GM20431 (cell line): ENCODE measurements at regions not wholly inside any gene's neighbourhood (a gene's known extent, or its start where the extent isn't known, plus 50 kb on each side); places are given as distances from the start of the nearest gene placed in this dataset.
"Not testable (repeated sequence)": the region's sequence is repeated elsewhere in the genome, so short reads cannot be mapped to it uniquely, and the experiment has no call there.

ENCODE experiments used
- in situ Hi-C: fragments of 300-500 bp; cut with MseI, MboI; formaldehyde crosslinking; loops from one replicate; pipeline ENCODE4 v1.15.0; 2020; ENCODE audit warnings: low sequenced_read_pairs; ENCODE audit not compliant: unreplicated experiment

DNA sequence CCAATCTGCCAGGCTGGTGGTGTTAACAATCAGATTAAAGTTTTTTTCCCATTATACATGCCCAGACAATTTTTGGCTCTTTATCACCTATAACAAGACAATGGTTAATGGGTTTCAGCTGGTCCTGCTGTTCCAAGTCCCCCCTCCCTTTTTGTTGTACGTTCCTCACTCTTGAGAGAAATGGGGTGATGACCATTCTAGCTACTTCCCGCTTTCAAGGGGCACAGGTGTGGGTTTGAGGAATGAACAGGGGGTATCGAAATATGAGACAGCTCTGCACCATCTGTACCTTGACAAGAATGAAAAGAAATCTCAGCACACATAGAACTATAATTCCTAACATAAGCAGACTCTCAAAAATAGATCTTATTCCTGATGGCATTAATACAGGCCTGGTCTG is 326.8 kb downstream of the PTPRU start:
- in situ Hi-C loops = no loop called here

DNA sequence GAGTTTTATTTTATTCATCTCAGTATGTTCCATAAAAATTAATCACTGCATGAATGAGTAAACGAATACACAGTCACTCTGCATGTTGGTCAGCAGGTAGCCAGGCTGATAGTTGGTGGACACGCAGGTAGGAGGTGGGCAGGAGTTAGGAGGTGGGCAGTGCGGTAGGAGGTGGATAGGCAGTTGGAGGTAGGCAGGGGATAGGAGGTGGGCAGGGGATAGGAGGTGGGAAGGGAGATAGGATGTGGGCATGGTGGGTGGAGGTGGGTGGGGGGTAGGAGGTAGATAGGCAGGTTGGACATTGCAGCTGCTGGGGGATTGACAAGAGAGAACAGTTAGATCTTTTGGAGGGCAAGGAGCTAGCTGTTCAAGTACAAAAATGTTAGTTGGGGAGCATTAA is 322.7 kb downstream of the PTPRU start:
- in situ Hi-C loops = no loop called here

DNA sequence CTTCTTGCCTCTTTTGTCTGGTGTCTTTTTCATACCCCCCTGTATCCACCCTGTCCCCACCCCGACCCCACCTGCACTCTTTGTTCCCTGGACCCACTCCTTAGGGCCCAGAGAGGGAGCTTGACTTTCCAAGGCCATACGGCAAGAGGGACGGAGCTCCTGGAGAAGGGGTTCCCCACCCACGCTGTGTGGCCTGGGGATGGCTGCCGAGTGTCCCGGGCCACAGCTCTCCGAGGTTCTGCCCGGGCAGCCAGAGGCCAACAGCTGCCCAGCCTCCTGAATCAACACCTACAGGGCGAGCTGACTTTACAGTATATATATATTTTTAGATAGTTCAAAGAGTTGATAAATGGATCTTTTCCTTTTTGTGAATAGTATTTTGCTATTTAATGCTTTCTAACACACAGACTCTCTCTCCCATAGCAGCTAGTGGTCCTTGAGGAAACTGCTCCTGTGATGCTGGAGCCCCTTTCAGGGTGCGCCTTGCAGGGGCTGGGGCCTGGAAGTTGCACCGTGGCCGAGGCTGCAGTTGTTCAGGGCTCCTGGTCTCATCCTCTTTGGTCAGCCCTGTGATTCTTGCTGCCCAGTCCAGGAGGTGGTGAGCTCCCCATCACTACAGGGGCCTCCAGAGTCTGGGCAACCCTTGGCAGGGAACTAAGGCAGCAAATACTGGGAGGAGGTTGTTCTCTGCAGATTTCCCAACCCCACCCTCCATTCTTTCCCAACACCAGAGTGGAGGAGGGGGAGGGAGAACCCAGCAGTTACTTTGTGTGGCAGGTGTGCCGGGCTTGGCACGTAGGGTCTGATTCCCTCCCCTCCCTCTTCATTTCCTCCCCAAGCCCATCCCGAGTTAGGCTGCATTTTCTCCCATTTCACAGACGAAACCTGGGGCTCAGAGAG is 321.6 kb downstream of the PTPRU start:
- in situ Hi-C loops = no loop called here

GRCh38 chr1:29557066-29557465 is 320.7 kb downstream of the PTPRU start:
- in situ Hi-C loops = no loop called here

DNA sequence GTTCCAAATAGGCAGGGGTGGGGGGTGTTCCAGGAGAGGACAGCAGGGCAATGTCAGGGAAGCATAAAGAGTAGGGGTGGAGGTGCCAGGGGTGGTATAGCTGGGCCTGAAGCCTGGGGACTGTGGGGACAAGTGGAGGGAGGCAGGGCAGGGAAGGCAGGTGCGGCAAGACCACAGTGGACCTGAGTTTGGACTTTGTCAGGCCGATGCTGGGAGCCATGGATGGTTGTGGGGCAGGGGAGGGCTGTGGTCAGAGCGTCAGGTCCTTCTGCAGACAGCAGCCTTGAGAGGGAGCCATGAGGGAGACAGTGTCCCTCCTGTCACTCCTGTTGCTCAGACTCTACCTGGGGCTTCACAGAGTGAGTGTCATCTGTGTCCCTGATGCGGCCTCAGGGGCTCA is 320.3 kb downstream of the PTPRU start:
- in situ Hi-C loops = no loop called here

- in situ Hi-C loops = no loop called here
Measured at GRCh38 chr1:29555043-29555620, 318.8 kb downstream of the PTPRU start.

- in situ Hi-C loops = no loop called here
Measured at GRCh38 chr1:29554208-29554778, 318.0 kb downstream of the PTPRU start.

DNA sequence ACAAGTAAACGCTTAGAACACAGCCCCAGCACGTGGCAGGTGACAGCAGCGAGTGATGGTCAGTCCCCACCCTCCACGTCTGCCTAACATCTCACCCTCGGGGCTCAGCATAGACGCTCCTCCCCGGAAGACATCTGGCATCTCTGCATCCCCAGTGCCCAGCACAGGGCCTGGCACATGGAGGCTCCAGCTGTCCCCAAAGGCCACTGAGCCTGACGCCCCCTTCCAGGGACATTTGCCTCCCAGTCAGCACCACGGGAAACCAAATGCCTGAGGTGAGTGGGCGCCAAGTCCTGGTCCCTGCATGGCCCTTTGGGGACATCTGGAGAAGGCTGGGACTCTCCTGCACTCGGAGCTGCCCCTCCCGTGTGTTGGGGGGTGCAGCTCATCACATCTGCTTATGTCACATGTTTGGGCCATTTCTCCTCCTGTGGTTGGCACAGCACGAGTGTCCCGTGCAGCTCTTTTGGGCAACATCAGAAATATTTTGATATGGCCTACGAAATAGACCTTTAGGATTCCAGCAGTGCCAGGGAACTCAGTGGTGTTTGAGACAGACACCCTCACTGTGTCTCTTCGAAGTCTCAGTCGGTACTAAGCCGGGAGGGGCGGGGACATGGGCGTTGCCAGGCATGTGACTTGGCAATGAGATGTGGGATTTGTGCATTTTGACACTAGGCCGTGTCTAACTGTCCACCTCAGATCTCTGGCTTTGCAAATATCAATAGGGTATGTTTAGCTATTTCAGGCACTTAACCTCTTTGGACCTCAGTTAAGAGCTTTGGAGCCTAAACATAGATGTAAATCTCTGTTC is 315.0 kb downstream of the PTPRU start:
- in situ Hi-C loops = no loop called here

DNA sequence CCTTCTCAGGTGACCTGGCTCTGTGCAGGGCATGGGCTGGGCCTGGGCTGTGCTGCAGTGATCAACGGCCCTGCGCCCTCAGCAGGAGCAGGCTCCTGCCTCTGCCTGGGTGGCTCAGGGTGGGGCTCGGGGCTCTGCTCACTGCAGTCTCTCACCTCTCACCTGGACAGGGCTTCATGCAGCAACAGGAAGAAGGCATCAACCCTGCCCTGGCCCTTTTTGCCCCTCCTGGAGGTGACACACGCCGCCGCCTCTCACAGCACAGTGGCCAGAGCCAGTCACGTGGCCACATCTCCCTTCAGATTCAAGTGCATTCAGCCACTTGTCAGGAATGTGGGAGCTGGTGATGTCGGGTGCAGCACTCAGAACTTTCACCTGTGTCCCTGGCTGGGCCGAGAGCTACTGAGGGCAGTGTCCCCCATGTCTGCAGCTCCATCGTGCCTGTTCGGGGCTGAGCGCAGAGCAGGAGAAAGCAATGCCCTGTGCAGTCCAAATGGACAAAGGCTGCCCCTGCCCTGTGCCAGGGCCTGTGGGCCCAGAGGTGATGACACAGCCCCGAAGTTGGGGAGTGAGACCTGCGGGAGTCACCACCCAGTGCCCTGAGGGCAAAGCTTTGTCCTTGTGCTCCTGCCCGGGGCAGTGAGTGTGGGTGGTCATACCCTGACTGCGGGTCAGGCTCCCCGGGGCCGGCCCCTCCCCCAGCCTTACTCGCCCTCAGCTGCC is 314.0 kb downstream of the PTPRU start:
- in situ Hi-C loops = no loop called here

DNA sequence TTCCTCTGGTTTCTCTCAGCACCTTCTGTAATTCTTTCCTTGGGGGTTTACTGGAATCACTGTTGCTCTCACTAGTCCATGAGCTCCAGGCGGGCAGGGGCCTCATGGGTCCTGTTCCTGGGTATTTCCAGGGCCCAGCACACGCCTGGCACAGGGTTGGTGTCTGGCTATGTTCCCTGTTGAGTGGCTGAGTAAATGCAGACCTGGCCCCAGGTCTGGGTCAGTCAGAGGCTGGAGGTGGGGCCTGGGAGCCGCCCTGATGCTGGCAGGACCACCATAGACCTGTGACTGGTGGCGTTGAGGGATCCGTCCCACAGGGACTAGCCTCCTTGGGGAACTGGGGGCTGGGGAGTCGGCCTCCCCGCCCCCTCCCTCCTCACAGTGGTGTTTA is 313.4 kb downstream of the PTPRU start:
- in situ Hi-C loops = not testable (repeated sequence)

DNA sequence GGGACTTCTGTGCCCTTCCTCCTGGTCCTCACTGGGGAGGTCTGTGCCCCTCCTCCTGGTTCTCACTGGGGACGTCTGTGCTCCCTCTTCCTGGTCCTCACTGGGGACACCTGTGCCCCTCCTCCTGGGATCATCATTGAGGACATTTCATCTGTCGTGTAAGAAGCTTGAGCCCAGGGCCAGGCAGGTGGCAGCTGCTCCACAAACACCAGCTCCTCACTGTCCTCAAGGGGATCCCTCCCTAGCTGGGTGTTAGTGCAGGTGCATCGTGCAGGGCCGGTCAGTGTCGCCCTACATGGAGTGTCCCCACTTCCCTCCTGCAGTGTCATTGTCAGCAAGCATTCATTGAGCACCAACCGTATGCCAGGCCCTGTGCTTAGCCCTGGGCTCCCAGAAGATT is 312.7 kb downstream of the PTPRU start:
- in situ Hi-C loops = no loop called here

GRCh38 chr1:29548091-29548490 is 311.8 kb downstream of the PTPRU start:
- in situ Hi-C loops = no loop called here

DNA sequence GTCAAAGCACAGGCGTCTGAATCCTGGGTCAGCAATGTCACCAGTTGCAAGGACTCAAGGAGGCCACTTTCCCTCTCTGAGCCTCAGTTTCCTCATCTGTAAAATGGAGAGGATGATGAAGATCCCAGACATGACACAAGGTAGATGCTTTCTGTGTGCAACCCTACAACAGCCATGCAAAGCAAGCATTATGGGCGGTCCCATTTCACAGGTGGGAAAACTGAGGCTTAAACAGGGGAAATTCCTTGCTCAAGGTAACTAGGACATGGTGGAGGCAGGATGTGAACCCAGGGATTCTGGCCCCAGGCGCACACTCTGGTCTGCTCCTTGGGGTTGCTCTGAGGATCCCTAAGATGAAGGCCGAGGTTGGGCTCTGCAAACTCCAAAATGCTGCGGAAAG is 311.0 kb downstream of the PTPRU start:
- in situ Hi-C loops = no loop called here

GRCh38 chr1:29546496-29546895 is 310.2 kb downstream of the PTPRU start:
- in situ Hi-C loops = no loop called here

DNA sequence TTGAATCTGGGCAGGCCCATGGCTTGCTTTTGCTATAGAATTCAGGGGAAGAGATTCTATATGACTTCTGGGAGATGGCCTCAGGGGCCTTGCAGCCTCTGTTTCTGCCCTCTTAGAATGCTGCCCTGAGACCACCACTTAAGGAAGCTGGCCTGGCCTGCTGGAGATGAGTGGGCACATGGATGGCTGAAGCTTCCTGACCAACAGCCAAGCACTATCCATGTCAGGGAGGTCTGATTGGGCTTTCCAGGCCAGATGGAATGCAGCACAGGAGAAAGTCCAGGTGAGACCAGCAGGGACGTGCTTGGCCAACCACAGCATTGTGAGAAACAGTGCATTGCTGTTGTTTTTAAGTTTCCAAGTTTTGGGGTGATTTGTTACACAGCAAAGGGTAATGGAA is 308.1 kb downstream of the PTPRU start:
- in situ Hi-C loops = no loop called here

- in situ Hi-C loops = no loop called here
Measured at GRCh38 chr1:29543586-29543985, 307.3 kb downstream of the PTPRU start.

- in situ Hi-C loops = no loop called here
Measured at GRCh38 chr1:29542548-29542947, 306.2 kb downstream of the PTPRU start.

DNA sequence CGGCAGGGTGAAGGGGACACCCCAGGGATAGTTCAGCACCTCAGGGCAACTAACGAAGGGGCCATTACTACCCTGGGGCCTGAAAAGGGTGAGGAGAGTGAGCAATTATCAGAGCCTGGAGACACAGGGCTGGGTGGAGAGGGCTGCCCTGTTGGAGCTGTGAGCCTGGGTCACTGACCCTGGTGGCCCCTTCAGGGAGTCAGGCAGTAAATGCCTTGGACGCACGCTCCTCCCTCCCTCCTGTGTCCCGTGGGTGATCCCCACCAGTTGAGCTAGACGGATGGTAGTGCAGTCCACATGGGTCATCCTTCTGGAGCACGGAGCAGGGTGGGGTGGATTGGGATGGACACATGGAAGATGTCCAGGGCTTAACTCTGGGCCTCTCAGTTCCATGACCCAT is 305.3 kb downstream of the PTPRU start:
- in situ Hi-C loops = no loop called here

DNA sequence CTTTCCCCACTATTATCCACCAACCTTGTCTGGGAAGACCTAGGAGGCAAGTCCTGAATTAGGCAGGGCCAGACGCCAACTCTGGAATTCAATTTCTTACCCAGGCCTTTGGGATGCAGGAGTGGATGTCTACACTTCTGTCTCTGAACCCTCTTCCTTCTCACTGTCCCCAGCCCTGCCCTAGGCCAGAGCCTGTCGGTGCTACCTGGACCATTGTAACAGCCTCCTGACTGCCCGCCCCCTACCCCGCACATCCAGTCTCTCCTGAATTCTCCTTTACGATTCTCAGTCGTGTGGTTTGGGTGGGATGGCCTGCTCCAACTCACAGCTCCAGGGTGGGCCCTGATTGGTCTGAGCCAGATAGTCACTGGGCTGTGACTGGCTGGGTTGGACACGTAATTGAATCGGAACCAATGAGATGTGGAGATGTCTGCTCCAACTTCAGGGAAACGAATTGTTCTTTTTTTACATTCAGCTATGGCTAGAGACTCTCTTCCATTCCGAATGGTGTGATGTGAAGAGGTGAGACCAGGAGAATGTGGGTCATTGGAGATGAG is 304.6 kb downstream of the PTPRU start:
- in situ Hi-C loops = no loop called here

DNA sequence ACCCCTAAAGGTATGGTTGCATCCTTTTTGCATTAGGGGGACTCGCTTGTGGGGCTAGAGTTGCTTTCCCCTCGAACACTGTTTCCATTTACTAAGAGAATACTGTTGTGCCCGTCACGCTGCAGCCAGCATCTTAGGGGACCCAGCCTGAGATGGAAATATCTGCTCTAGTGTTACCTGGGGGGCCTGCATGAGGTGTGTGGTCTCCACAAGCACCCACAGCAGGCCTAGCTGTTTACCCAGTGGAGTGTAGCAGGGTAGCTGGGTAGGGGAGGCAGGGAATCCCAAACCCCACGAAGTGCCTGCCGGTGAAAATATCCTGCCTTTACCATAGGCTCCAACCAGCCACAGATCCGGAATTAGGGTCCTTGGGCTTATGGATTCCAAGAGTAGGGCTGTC is 303.6 kb downstream of the PTPRU start:
- in situ Hi-C loops = no loop called here
